ENCODE measurements at regions not wholly inside any gene's neighbourhood (a gene's known extent, or its start where the extent isn't known, plus 50 kb on each side); places are given as distances from the start of the nearest gene placed in this dataset. TPM values are rescaled to one million over a fixed set of nuclear protein-coding genes. Genes with fewer than 3 reads are reported as not detected.

Small RNA genes lying in the stretch of these regions (small RNA-seq; reads per million reads assigned to genes)
- gene AC023232.1 (ENCODE audit: insufficient read length, low read depth, low replicate concordance) = not detected

Measured in B cell (primary cell).